SJCRH30 (cell line): ENCODE measurements at regions not wholly inside any gene's neighbourhood (a gene's known extent, or its start where the extent isn't known, plus 50 kb on each side); places are given as distances from the start of the nearest gene placed in this dataset.
A peak's percentile ranks its signal among the peaks of the same experiment; 100 is the strongest.

Source experiments
- DNase-seq, 2 experiments: peaks; one replicate each; pipeline ENCODE4 v3.0.0-alpha.2; 2015 to 2020
- H3K27ac ChIP-seq: fragments of 250-450 bp; sonication (Bioruptor Pico); 2 replicates; pipeline ENCODE4 v1.5.1; 2020; ENCODE audit warnings: mild to moderate bottlenecking, moderate library complexity
- H3K27me3 ChIP-seq: fragments of 250-450 bp; sonication (Bioruptor Pico); 2 replicates; pipeline ENCODE4 v1.5.1; 2020; ENCODE audit warnings: mild to moderate bottlenecking, moderate library complexity
- H3K36me3 ChIP-seq: fragments of 250-450 bp; sonication (Bioruptor Pico); 2 replicates; pipeline ENCODE4 v1.5.1; 2020; ENCODE audit warnings: mild to moderate bottlenecking, moderate library complexity
- H3K4me1 ChIP-seq: fragments of 250-450 bp; sonication (Bioruptor Pico); 2 replicates; pipeline ENCODE4 v1.5.1; 2020; ENCODE audit warnings: mild to moderate bottlenecking, moderate library complexity
- H3K4me3 ChIP-seq: fragments of 250-450 bp; sonication (Bioruptor Pico); 2 replicates; pipeline ENCODE4 v1.5.1; 2020; ENCODE audit warnings: mild to moderate bottlenecking, moderate library complexity
- H3K9me3 ChIP-seq: fragments of 250-450 bp; sonication (Bioruptor Pico); replicated peaks from 2 replicates; pipeline ENCODE4 v1.5.1; 2020; ENCODE audit warnings: mild to moderate bottlenecking, moderate library complexity

DNA sequence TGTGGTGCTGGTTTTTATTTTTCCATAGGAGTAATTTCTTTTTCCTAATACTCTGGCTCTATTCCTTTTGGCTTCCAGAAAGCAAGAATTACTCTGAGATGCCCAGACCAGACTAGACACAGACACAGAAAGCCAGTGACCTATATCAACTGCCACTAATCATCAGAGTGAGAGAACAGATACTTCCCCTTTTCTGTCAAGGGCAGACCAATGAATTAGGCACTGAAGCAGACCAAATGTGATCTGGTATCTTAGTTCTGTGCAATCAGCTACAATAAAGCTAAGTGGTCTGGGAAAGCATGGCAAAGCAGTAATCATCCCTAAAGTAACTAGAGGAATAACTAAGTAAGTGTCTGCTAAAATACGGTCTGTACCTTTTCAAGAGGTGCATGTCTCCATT lies 239.1 kb downstream of the ELAVL2 start:
- no peaks in the 10 kb centered on the region for H3K4me1 ChIP-seq
- no peak overlapping the region for H3K4me3 ChIP-seq
- no peaks in the 10 kb centered on the region for H3K27me3 ChIP-seq
- H3K9me3 ChIP-seq: no peaks in the 10 kb centered on the region
- H3K27ac ChIP-seq: no peak overlapping the region
- no peak for DNase-seq
- no peaks in the 10 kb centered on the region for H3K36me3 ChIP-seq

DNA sequence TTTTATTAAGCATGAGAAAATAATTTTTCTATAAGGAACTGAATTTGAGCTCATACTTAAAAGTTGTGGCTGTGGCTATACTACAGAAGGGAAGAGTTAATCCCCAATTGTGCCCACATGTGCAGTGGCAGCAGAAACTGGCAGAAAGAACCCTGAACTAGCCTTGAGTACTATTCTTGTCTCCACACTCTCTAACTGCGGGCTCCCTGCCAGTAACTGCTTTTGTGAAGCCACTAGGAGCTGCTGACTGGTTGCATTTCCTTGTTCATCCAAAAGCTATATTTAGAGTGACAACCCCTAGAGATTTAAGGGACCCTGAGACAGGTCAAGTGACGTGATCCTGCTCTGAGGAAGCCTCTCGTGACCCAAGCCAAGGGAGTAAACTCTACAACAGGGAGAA lies 238.6 kb downstream of the ELAVL2 start:
- Histone ChIP-seq H3K27ac (no peak overlapping the region), H3K27me3 (no peaks in the 10 kb centered on the region), H3K4me3 (no peak overlapping the region), H3K9me3 (no peaks in the 10 kb centered on the region), H3K36me3 (no peaks in the 10 kb centered on the region), H3K4me1 (no peaks in the 10 kb centered on the region)
- peak in 1 of 2 experiments; percentile 7 for DNase-seq

DNA sequence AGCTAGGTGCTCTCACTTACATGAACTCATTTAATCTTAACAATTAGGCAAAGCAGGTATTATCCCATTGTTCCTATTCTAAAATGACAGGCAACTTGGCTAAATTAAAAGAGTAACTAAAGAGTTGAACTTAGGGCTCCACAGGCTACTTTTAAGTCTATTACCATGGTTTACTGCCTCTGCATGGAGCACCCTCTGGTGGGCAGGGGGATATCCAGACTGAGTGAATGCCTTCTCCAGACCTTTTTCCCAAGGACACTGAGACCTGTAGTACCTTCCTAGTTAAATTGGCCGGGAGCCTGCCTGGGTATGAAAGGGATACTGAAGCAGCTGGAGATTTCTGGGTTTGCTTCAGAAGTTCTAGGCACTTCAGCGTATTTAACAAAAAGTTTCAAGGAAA lies 238.1 kb downstream of the ELAVL2 start:
- H3K4me3 ChIP-seq: no peak overlapping the region
- H3K27me3 ChIP-seq: no peaks in the 10 kb centered on the region
- peak; percentile 4 to 15 for DNase-seq
- H3K36me3 ChIP-seq: no peaks in the 10 kb centered on the region
- no peaks in the 10 kb centered on the region for H3K4me1 ChIP-seq
- H3K27ac ChIP-seq: no peak overlapping the region
- H3K9me3 ChIP-seq: no peaks in the 10 kb centered on the region

DNA sequence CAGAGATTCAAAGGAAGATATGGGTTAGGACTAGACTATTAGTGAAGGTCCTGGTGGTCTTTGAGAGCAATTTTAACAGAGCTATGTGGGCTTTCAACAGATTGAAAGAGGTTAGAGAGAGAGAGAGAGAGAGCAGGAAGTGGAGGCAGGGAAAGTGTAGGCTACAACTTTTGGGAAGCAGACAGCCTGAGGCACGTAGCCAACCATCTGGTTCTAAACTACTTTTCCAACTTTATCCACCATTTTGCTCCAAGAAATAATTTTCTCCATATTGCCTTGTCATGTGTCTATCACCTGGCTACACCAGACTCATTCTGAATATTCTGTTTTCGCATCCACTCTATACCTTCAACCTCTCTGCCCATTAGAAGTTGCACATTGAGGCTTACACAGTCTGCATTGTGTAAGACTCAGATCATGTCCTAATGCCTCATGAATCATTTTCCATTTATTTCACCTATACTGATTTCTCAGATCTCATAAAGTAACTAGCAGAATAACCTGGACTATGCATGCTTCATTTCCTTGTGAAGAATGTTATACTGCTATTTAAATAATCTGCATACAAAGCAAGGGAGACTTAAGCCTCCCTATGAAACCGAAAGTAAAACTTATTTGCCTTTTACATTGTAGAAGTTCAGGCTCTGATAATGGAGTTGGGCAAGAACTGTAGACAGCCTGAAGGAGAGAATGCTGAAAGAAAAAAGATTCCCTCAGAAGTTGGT lies 235.6 kb downstream of the ELAVL2 start:
- H3K4me1 ChIP-seq: no peaks in the 10 kb centered on the region
- H3K4me3 ChIP-seq: no peak overlapping the region
- H3K27me3 ChIP-seq: no peaks in the 10 kb centered on the region
- H3K36me3 ChIP-seq: no peaks in the 10 kb centered on the region
- no peak overlapping the region for H3K27ac ChIP-seq
- no peak for DNase-seq
- no peaks in the 10 kb centered on the region for H3K9me3 ChIP-seq

- no peaks in the 10 kb centered on the region for H3K27me3 ChIP-seq
- H3K27ac ChIP-seq: no peak overlapping the region
- H3K9me3 ChIP-seq: no peaks in the 10 kb centered on the region
- DNase-seq: no peak
- H3K4me1 ChIP-seq: no peaks in the 10 kb centered on the region
- H3K36me3 ChIP-seq: no peaks in the 10 kb centered on the region
- no peak overlapping the region for H3K4me3 ChIP-seq
Measured at GRCh38 chr9:23594421-23594820, 231.6 kb downstream of the ELAVL2 start.

DNA sequence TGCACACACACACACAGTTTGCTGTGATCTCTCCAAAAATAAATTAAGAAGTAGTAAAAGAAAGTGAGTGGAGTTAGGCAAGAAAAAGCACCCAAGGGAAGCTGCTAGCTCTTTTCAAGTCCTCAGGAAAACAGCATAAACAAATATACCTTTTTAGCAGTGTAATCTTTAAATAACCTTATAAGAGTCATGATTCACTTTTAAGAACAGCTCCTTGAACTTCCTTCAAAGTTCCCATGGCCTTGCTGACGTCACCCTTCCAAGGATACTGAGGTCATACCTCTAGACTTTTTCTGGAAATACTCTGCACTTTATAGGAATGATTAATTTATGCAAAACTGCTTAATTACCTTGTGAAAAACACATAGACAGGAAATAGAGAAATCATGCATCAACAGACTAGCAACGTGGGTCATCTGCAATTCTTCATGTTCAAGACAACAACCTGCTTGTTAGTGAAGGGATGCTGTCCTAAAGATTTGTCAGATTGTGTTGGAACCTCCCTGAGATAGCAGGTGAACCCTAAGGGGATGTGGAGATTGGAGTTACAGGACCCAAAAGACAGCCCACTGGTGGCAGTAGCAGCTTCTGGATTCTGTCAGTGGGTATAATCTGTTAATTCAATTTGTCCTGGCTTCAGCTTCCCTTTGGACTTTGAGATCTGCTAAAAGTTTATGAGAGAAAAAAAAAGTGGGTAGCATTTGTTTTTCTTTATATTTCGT lies 229.0 kb downstream of the ELAVL2 start:
- H3K4me1 ChIP-seq: no peaks in the 10 kb centered on the region
- no peak for DNase-seq
- H3K4me3 ChIP-seq: no peak overlapping the region
- H3K27ac ChIP-seq: no peak overlapping the region
- H3K9me3 ChIP-seq: no peaks in the 10 kb centered on the region
- no peaks in the 10 kb centered on the region for H3K27me3 ChIP-seq
- no peaks in the 10 kb centered on the region for H3K36me3 ChIP-seq

GRCh38 chr9:23598994-23599393 lies 227.0 kb downstream of the ELAVL2 start:
- H3K4me3 ChIP-seq: no peak overlapping the region
- no peaks in the 10 kb centered on the region for H3K36me3 ChIP-seq
- no peak for DNase-seq
- H3K9me3 ChIP-seq: no peaks in the 10 kb centered on the region
- no peaks in the 10 kb centered on the region for H3K27me3 ChIP-seq
- H3K4me1 ChIP-seq: no peaks in the 10 kb centered on the region
- H3K27ac ChIP-seq: no peak overlapping the region

- Histone ChIP-seq H3K27me3 (no peaks in the 10 kb centered on the region), H3K36me3 (0 out of 2 replicates have a peak, but pooled peaks cover 2% of the 10 kb centered on the region), H3K4me1 (no peaks in the 10 kb centered on the region), H3K4me3 (no peak overlapping the region), H3K9me3 (no peaks in the 10 kb centered on the region), H3K27ac (no peak overlapping the region)
- no peak for DNase-seq
Measured at GRCh38 chr9:23603311-23603710, 222.7 kb downstream of the ELAVL2 start.

GRCh38 chr9:23606107-23606506 lies 219.9 kb downstream of the ELAVL2 start:
- Histone ChIP-seq H3K27ac (no peak overlapping the region), H3K36me3 (0 out of 2 replicates have a peak, but pooled peaks cover 2% of the 10 kb centered on the region), H3K4me3 (no peak overlapping the region), H3K9me3 (no peaks in the 10 kb centered on the region), H3K4me1 (no peaks in the 10 kb centered on the region; the same call in 1 of the 2 replicates), H3K27me3 (no peaks in the 10 kb centered on the region)
- DNase-seq: no peak

GRCh38 chr9:23608456-23608855 lies 217.6 kb downstream of the ELAVL2 start:
- DNase-seq: no peak
- Histone ChIP-seq H3K36me3 (0 out of 2 replicates have a peak, but pooled peaks cover 2% of the 10 kb centered on the region), H3K27ac (no peak overlapping the region), H3K27me3 (no peaks in the 10 kb centered on the region), H3K4me3 (no peak overlapping the region), H3K9me3 (no peaks in the 10 kb centered on the region), H3K4me1 (peaks cover 12% of the 10 kb centered on the region)

DNA sequence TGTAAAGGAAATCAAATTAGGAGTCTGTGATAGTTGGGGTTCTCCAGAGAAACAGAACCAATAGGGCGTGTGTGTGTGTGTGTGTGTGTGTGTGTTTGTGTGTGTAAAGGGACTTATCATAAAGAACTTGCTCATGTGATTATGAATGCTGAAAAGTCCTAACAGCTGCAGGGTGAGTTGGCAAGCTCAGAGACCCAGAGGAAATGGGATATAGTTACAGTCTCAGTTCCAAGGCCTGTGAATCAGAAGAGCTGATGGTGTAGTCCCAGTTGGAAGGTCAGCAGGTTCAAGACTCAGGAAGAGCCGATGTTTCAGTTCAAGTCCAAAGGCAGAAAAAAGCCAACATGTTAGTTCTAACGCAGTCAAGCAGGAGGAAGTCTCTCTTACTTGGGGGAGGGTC lies 214.2 kb downstream of the ELAVL2 start:
- Histone ChIP-seq H3K27ac (peak overlapping the region; percentile 61), H3K36me3 (no peaks in the 10 kb centered on the region), H3K27me3 (no peaks in the 10 kb centered on the region), H3K4me3 (no peak overlapping the region), H3K9me3 (no peaks in the 10 kb centered on the region), H3K4me1 (peaks cover 12% of the 10 kb centered on the region)
- peak; percentile 61 to 84 for DNase-seq

DNA sequence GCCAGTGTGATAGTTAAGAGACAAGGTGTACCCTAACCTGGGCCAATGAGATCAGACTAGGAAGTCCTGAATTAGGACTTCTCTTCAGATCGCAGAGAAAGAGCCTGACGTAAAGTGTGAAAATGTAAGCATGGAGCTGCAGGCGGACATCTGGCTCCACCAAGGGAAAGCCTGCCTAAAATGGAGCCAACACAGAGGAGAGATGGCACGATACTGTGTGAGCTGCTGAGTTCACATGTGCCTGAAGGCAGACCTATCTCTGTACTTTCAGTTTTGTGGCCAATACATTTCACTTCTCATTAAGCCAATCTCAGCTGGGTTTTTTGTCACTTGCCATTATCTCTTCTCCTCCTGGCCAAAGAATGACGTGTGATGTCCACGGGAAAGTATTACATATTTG lies 210.5 kb downstream of the ELAVL2 start:
- H3K27me3 ChIP-seq: no peaks in the 10 kb centered on the region
- no peak overlapping the region for H3K4me3 ChIP-seq
- peaks cover 12% of the 10 kb centered on the region for H3K4me1 ChIP-seq
- H3K9me3 ChIP-seq: no peaks in the 10 kb centered on the region
- no peak for DNase-seq
- no peak overlapping the region for H3K27ac ChIP-seq
- no peaks in the 10 kb centered on the region for H3K36me3 ChIP-seq

- H3K36me3 ChIP-seq: no peaks in the 10 kb centered on the region
- peaks cover 16% of the 10 kb centered on the region for H3K4me1 ChIP-seq
- H3K27me3 ChIP-seq: no peaks in the 10 kb centered on the region
- H3K9me3 ChIP-seq: no peaks in the 10 kb centered on the region; the same call in 1 of the 2 replicates
- no peak for DNase-seq
- peak overlapping the region; percentile 21; the same call in 1 of the 2 replicates for H3K27ac ChIP-seq
- H3K4me3 ChIP-seq: no peak overlapping the region
Measured at GRCh38 chr9:23621188-23621587, 204.9 kb downstream of the ELAVL2 start.

- Histone ChIP-seq H3K4me1 (peaks cover 16% of the 10 kb centered on the region), H3K36me3 (no peaks in the 10 kb centered on the region), H3K9me3 (no peaks in the 10 kb centered on the region; the same call in 1 of the 2 replicates), H3K27ac (peak overlapping the region; percentile 21), H3K27me3 (no peaks in the 10 kb centered on the region), H3K4me3 (no peak overlapping the region)
- peak; percentile 5 to 50 for DNase-seq
Measured at GRCh38 chr9:23621924-23622323, 204.1 kb downstream of the ELAVL2 start.

GRCh38 chr9:23622396-23622795 lies 203.6 kb downstream of the ELAVL2 start:
- Histone ChIP-seq H3K27ac (peak overlapping the region; percentile 21; the same call in 1 of the 2 replicates), H3K36me3 (no peaks in the 10 kb centered on the region), H3K4me3 (no peak overlapping the region), H3K9me3 (no peaks in the 10 kb centered on the region; the same call in 1 of the 2 replicates), H3K4me1 (peaks cover 16% of the 10 kb centered on the region), H3K27me3 (no peaks in the 10 kb centered on the region)
- peak in 1 of 2 experiments; percentile 8 for DNase-seq
